NCI-H1092 (cell line): ENCODE measurements at regions not wholly inside any gene's neighbourhood (a gene's known extent, or its start where the extent isn't known, plus 50 kb on each side); places are given as distances from the start of the nearest gene placed in this dataset.

Experiments
- DNase-seq: peaks from one replicate; lab custom pipeline; 2025; lab: John Stamatoyannopoulos, UW

DNA sequence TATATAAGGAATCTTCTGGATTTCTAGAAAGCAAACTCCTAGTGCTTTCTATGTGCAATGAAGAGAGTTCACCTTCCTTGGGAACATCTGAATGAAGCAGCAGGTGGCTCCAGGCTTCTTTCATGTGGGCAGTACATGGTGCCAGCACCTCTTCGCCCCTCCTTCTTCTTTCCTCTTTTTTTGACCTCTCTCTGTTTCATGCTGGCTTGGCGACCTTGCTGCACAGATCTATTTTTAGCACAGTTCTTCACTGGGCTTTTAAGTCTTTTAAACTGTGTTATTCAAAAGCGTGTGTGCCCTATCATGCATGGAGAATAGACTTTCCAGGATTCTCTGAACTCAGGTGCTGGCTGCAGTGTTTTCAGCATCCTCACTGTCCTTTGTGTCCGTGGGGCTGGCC lies 400.3 kb upstream of the PRKCQ start:
- DNase-seq = no peak

- no peak for DNase-seq
Observed at GRCh38 chr10:6979371-6979770, 399.3 kb upstream of the PRKCQ start.

GRCh38 chr10:6978187-6978627 lies 398.1 kb upstream of the PRKCQ start:
- no peak for DNase-seq

DNA sequence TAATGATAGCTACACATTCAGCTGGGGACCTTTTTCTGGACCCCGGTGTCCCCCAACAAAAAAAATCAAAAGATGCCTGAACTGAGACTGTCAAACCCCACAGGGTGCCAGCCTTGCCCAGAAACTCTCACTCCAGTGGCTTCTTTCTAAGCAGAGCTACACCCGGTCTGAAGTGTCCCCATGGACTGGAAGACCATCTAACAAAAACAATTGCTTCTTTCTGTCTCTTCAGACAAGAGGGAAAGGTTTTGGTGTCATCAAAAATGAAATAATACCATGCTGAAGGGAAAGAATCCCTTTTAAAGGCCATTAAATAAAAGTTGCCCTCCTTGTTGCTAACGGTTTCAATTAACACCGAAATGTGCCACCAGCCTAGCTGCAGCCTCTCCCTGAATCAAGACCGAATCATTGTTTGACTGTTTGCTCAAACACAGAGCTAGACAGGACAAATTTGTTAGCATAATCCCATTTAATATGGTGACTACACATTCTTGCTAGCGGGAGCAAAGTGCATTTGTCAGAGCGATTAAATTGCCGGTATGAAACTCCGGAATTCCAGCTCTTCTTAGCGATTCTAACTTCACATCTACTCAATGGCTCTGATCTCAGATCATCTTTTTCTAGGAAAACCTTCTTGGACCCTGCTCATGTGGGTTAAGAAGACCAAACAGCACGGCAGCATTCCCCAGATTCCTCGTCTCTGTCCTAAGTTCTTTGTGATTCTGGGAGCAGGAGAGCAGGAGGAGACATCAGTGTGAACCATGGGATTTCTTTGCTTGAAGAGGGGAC lies 397.5 kb upstream of the PRKCQ start:
- DNase-seq = no peak

- no peak for DNase-seq
Observed at GRCh38 chr10:6973899-6974298, 393.8 kb upstream of the PRKCQ start.

DNA sequence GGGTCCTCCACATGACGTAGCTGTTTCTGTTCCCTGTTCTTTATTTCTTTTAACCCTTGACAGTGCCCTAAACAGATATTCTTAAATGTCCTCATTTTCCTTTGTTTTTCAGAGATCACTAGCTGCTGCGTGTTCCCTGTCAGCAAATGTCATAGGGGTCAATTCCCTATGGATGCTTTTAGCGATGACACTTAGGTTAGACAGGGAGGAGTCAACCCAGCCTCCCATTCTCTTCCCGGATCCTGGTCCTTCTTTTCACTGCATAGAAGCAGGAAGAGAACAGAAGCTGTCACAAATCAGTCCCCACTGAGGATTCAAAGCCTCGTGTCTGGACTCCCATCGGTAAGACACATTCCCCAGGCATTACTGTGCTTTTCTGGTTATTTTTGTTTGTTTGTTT lies 392.1 kb upstream of the PRKCQ start:
- no peak for DNase-seq

GRCh38 chr10:6969659-6970058 lies 389.6 kb upstream of the PRKCQ start:
- DNase-seq = no peak

GRCh38 chr10:6964543-6964942 lies 384.5 kb upstream of the PRKCQ start:
- DNase-seq = no peak

DNA sequence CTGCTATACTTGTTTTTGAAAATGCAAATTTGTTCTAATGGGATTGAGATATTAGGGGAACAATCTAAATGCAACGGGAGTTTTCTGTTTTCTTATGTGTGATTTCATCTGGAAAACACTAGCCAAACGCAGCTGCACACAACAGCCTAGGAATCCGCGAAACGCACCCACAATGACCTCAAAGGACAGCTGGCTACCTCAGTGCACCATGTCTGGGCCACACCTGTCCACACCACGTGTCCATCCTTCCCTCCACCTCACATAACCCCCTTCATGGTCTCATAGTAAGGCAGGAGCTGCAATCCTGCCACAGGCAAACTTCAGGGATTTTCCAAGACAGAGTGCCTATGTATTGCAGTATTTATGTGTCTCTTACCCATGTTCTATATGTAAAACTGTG lies 382.5 kb upstream of the PRKCQ start:
- no peak for DNase-seq

DNA sequence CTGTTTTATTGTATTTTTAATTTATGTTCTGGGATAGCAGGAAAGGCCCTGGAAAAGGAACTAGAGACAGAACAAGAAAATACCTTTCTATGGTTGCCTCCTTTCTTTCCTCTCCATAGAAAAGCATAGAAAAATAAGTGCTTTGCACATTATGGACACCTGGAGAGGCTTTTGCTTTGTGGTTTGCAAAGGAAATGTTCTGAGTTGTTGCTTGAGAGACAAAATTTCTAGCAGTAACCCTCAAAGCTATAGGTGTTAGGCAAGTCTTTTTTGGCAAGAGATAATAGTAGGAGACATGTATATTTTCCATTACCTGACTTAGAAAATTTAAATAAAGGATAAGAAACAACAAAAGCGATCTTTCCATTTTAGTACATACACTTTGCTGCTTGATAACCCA lies 378.6 kb upstream of the PRKCQ start:
- no peak for DNase-seq

DNA sequence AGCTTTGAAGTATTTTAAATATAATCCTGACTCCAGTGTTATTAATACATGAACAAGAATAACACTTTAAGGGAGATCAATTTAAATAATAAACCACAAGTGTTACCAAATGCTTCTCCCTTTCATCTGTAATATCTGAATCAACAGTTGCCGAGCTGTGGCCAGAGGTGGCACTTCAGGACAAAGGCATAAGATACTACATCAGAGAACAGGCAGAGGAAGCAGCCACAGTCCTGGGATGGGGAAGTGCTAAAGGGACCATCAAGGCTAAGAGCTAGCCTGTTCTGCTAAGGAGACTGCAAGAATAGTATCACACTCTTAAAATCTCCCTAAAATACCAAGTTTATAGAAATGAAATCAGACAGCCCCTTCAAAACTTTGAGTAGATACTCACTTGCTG lies 378.2 kb upstream of the PRKCQ start:
- DNase-seq = no peak

GRCh38 chr10:6957851-6958250 lies 377.8 kb upstream of the PRKCQ start:
- no peak for DNase-seq

- no peak for DNase-seq
Observed at GRCh38 chr10:6956562-6956961, 376.5 kb upstream of the PRKCQ start.

DNA sequence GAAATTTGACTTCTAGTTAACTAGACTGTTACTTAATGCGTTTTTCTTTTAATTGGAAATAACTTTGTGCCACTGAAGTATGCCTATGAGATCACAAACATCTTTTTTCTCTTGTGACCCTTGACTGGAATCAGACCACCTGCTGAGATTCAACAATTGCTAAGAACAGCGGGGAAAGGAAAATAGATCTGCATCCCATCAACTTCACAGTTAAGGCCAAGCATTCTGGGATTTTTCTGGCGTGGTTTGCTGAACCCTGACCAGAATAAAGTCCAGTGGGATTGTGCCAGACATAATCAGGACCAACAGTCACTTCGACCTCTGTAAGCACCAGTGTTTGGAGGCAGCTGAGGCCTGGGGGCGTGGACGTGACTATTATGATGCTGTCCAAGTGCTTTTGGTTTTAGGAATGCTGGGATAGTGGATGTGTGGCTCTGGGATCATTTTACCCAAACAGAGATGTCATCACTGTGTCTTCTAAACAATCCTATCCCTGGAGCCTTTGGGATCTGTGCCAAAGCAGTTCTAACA lies 373.3 kb upstream of the PRKCQ start:
- no peak for DNase-seq

GRCh38 chr10:6951732-6952131 lies 371.7 kb upstream of the PRKCQ start:
- no peak for DNase-seq

DNA sequence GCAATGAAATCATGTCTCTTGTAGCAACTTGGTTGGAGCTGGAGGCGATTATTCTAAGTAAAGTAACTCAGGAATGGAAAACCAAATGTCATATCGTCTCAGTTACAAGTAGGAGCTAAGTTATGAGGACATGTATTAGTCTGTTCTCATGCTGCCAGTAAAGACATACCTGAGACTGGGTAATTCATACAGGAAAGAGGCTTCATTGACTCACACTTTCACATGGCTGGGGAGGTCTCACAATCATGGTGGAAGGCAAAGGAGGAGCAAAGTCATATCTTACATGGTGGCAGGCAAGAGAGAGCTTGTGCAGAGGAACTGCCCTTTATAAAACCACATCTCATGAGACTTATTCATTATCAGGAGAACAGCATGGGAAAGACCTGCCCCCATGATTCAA lies 370.1 kb upstream of the PRKCQ start:
- DNase-seq = no peak

DNA sequence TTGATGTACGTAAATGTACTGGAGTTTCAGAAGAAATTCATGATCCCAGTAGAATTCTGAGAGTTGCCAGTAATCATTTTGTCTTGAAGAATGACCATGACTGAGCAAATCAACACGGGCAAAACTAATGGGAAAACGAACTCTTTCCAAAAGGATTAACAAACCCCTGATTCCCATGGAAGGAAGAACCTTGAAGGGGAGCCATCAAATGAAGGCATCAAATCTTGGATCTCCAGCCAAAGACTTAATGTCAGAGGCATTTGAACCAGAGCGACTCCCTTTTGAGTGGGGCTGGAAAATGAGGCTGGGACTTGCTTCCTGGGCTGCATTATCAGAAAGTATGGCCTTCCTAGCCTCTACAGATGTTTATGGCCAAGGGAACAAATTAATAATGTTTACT lies 364.4 kb upstream of the PRKCQ start:
- DNase-seq = no peak

DNA sequence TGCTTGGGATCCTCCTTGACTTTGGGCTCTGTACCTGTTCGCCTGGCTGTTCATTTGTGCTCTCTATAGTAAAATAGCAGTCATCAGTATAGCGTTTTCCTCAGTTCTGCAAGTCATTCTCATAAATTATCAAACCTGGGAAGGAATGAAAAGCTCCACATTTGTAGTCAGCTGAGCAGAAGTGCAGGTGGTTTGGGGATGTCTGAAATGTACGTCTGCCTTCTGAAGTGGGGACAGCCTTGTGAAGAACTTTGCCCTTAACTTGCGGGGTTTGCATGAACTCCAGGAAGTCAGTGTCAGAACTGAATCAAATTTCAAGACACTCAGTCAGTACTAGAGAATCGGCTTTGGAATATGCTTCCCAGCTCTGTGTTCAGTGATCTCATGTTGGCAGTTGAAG lies 358.3 kb upstream of the PRKCQ start:
- no peak for DNase-seq

DNA sequence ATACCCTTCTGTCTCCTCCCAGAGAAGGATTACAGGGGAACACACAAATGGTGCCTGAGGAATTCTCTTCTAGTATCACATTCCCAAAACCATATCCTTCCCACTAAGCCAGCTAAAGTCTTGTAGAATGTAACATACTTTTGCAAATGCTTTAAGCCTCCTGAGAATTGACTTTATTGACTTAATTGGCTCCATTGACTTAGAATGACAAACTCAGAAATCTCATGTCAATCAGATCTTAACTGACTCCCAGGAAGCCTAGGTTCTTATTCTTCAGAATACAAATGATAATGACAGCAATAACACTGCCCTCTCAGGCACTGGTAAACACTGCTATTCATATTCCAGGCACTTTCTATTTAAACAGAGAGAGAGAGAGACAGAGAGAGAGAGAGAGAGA lies 356.9 kb upstream of the PRKCQ start:
- DNase-seq = no peak

DNA sequence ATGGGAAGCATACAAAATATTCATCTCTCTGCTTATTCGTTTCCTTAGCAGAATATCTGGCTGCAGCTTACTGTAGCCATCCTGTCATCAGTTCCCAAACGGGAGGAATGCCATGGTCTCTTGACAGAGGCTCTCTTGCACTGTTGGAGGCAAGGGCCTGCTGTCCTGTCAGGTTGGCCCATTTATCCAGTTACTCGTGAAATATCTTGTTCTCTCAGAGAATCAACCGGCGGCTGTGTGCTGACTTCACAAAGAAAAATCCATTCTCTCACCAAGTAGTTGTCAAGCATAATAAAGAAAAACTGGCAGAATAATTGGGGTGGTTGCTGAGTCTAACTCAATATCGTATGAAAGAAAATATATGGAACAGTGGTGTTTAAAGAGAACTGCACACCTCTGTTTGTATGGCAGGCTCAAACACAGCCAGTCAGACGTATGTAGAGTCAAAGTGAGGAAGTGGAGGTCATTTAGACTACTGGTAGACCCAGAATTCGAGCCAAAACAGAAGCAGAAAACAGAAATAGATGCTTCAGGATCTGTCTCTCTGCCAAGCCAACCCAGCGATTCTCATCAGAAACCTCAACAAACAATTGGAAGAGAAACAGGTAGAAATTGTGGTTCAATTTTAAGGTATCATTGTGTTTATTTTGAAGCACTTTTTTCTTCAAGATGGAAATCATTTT lies 349.2 kb upstream of the PRKCQ start:
- no peak for DNase-seq

DNA sequence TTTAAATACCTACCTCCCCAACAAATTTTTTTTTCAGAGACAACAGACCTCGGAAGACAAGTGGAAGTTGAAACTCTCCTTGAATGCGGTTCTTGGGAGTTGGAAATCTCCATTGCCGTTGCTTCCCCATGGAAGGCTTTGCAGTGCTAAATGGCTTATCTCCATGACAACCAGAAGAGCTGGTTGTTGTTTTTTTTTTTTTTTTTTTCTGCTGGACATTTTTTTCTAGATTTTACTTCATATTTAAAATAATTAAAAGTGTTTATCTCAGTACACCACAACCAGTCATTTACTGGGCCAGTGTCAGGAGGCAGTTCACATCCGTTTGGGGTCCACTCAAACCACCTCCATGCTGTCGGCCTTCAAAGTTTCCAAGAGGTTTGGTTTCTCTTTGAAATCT lies 348.5 kb upstream of the PRKCQ start:
- DNase-seq = no peak

GRCh38 chr10:6926971-6927370 lies 346.9 kb upstream of the PRKCQ start:
- no peak for DNase-seq

DNA sequence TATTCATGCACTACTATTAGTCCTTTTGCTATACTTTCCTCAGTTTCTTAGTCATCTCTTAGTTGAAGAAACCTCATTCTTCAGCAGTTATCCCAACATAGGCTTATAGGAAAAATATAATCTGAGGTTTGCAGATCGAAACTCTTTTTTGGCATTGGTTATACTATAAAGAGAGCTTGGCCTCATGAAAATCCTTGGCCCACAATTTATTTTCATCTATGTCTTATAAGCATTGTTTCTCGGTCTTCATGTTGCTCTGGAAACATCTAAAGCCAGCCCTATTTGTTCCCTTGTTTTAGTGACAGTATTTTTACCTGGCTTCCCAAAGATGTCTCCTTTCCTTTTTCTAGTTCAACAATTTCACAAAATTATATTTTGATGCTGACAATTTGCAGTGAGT lies 345.1 kb upstream of the PRKCQ start:
- no peak for DNase-seq

DNA sequence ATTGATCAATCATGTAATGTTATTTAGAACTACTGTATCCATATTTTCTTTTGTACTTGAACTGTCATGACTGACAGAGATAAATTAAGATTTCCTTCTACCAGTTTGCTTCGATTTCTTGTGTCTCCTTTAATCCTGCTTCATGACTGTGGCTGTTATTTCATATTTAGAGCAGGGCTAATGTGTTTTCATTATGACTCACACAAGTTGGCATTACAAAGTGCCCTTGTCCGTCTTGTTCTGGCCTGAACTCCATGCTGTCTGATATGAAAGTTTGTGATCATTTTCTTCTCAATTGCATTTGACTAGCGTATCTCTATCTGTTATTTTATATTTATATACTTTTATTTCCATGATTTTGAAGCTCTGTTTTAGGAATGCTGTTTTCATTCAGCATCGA lies 344.1 kb upstream of the PRKCQ start:
- no peak for DNase-seq
